GM21360 (cell line): ENCODE measurements at regions not wholly inside any gene's neighbourhood (a gene's known extent, or its start where the extent isn't known, plus 50 kb on each side); places are given as distances from the start of the nearest gene placed in this dataset.
"Not testable (repeated sequence)": the region's sequence is repeated elsewhere in the genome, so short reads cannot be mapped to it uniquely, and the experiment has no call there.

Experiments
- ATAC-seq: cut with Tn5 transposase; IDR thresholded peaks from one replicate; pipeline ENCODE4 v1.9.1; 2021; ENCODE audit warnings: mild to moderate bottlenecking, moderate library complexity; ENCODE audit not compliant: unreplicated experiment

GRCh38 chr6:8657522-8657921 lies 222.2 kb upstream of the SLC35B3 start:
- ATAC-seq: no peak

GRCh38 chr6:8655670-8656454 lies 220.5 kb upstream of the SLC35B3 start:
- ATAC-seq: no peak

GRCh38 chr6:8652710-8653109 lies 217.4 kb upstream of the SLC35B3 start:
- no peak for ATAC-seq

- ATAC-seq: no peak
These were observed 216.7 kb upstream of the SLC35B3 start for GRCh38 chr6:8651998-8652397.

- ATAC-seq: no peak
These were observed 209.9 kb upstream of the SLC35B3 start for GRCh38 chr6:8645212-8645611.

GRCh38 chr6:8644306-8644705 lies 209.0 kb upstream of the SLC35B3 start:
- no peak for ATAC-seq

GRCh38 chr6:8642854-8643253 lies 207.5 kb upstream of the SLC35B3 start:
- no peak for ATAC-seq

GRCh38 chr6:8642131-8642530 lies 206.8 kb upstream of the SLC35B3 start:
- ATAC-seq: no peak

GRCh38 chr6:8639928-8640649 lies 204.7 kb upstream of the SLC35B3 start:
- no peak for ATAC-seq

- no peak for ATAC-seq
These were observed 202.7 kb upstream of the SLC35B3 start for GRCh38 chr6:8637896-8638597.

- ATAC-seq: no peak
These were observed 198.4 kb upstream of the SLC35B3 start for GRCh38 chr6:8633762-8634161.

GRCh38 chr6:8628736-8629135 lies 193.4 kb upstream of the SLC35B3 start:
- ATAC-seq: no peak

GRCh38 chr6:8628063-8628462 lies 192.7 kb upstream of the SLC35B3 start:
- ATAC-seq: no peak

- ATAC-seq: peak; percentile 98
These were observed 191.9 kb upstream of the SLC35B3 start for GRCh38 chr6:8627085-8627861.

GRCh38 chr6:8624665-8625064 lies 189.3 kb upstream of the SLC35B3 start:
- ATAC-seq: no peak

GRCh38 chr6:8623441-8623840 lies 188.1 kb upstream of the SLC35B3 start:
- no peak for ATAC-seq

GRCh38 chr6:8619853-8620252 lies 184.5 kb upstream of the SLC35B3 start:
- no peak for ATAC-seq

GRCh38 chr6:8619408-8619807 lies 184.1 kb upstream of the SLC35B3 start:
- ATAC-seq: not testable (repeated sequence)

GRCh38 chr6:8608737-8609136 lies 173.4 kb upstream of the SLC35B3 start:
- ATAC-seq: no peak

GRCh38 chr6:8589941-8590729 lies 154.8 kb upstream of the SLC35B3 start:
- peak; percentile 52 for ATAC-seq
